ENCODE measurements at regions not wholly inside any gene's neighbourhood (a gene's known extent, or its start where the extent isn't known, plus 50 kb on each side); places are given as distances from the start of the nearest gene placed in this dataset.

GRCh38 chr4:151917145-151917734 lies 156.4 kb upstream of the GATB start:
- H3K4me3 Mint-ChIP-seq, result no peak overlapping the region
- H3K9me3 Mint-ChIP-seq, result peaks cover 8% of the 10 kb centered on the region
- peaks cover 6% of the 10 kb centered on the region for H3K27me3 Mint-ChIP-seq
- peaks cover 2% of the 10 kb centered on the region for H3K4me1 Mint-ChIP-seq
- DNase-seq, result no peak
- H3K27ac Mint-ChIP-seq, result no peak overlapping the region
- intact Hi-C loops (cut with micrococcal nuclease), result no loop called here
- H3K36me3 Mint-ChIP-seq (ENCODE audit: low read depth), result no peaks in the 10 kb centered on the region

- no peak overlapping the region for H3K27ac Mint-ChIP-seq
- H3K36me3 Mint-ChIP-seq (ENCODE audit: low read depth), result no peaks in the 10 kb centered on the region
- H3K9me3 Mint-ChIP-seq, result peaks cover 8% of the 10 kb centered on the region
- intact Hi-C loops (cut with micrococcal nuclease), result no loop called here
- H3K27me3 Mint-ChIP-seq, result peaks cover 8% of the 10 kb centered on the region
- H3K4me1 Mint-ChIP-seq, result peaks cover 3% of the 10 kb centered on the region
- no peak for DNase-seq
- H3K4me3 Mint-ChIP-seq, result no peak overlapping the region
Observed at GRCh38 chr4:151912632-151913031, 151.8 kb upstream of the GATB start.

GRCh38 chr4:151911970-151912369 lies 151.2 kb upstream of the GATB start:
- H3K27me3 Mint-ChIP-seq, result peaks cover 8% of the 10 kb centered on the region
- intact Hi-C loops (cut with micrococcal nuclease), result no loop called here
- DNase-seq, result no peak
- H3K4me1 Mint-ChIP-seq, result peaks cover 3% of the 10 kb centered on the region
- H3K4me3 Mint-ChIP-seq, result no peak overlapping the region
- no peaks in the 10 kb centered on the region for H3K36me3 Mint-ChIP-seq (ENCODE audit: low read depth)
- peaks cover 8% of the 10 kb centered on the region for H3K9me3 Mint-ChIP-seq
- H3K27ac Mint-ChIP-seq, result no peak overlapping the region

GRCh38 chr4:151908734-151909497 lies 148.1 kb upstream of the GATB start:
- peaks cover 10% of the 10 kb centered on the region for H3K4me1 Mint-ChIP-seq
- peaks cover 15% of the 10 kb centered on the region for H3K9me3 Mint-ChIP-seq
- intact Hi-C loops (cut with micrococcal nuclease), result no loop called here
- peaks cover 8% of the 10 kb centered on the region for H3K27me3 Mint-ChIP-seq
- H3K36me3 Mint-ChIP-seq (ENCODE audit: low read depth), result peaks cover 4% of the 10 kb centered on the region
- no peak overlapping the region for H3K4me3 Mint-ChIP-seq
- H3K27ac Mint-ChIP-seq, result no peak overlapping the region
- DNase-seq, result no peak

GRCh38 chr4:151908201-151908600 lies 147.4 kb upstream of the GATB start:
- intact Hi-C loops (cut with micrococcal nuclease), result no loop called here
- peaks cover 6% of the 10 kb centered on the region for H3K27me3 Mint-ChIP-seq

GRCh38 chr4:151906438-151906837 lies 145.6 kb upstream of the GATB start:
- Mint-ChIP-seq H3K4me1 (peaks cover 8% of the 10 kb centered on the region), H3K36me3 (ENCODE audit: low read depth) (peaks cover 9% of the 10 kb centered on the region), H3K27ac (no peak overlapping the region), H3K9me3 (peaks cover 24% of the 10 kb centered on the region), H3K27me3 (peaks cover 9% of the 10 kb centered on the region), H3K4me3 (no peak overlapping the region)
- intact Hi-C loops (cut with micrococcal nuclease), result no loop called here
- no peak for DNase-seq

More at GRCh38 chr4:151908201-151908600, 147.4 kb upstream of the GATB start:
- H3K27ac Mint-ChIP-seq, result no peak overlapping the region
- H3K4me3 Mint-ChIP-seq, result no peak overlapping the region
- peaks cover 10% of the 10 kb centered on the region for H3K9me3 Mint-ChIP-seq
- DNase-seq, result no peak
- peaks cover 10% of the 10 kb centered on the region for H3K4me1 Mint-ChIP-seq
- H3K36me3 Mint-ChIP-seq (ENCODE audit: low read depth), result peaks cover 5% of the 10 kb centered on the region

- H3K36me3 Mint-ChIP-seq (ENCODE audit: low read depth), result peaks cover 9% of the 10 kb centered on the region
- DNase-seq, result no peak
- peaks cover 9% of the 10 kb centered on the region for H3K27me3 Mint-ChIP-seq
- H3K4me3 Mint-ChIP-seq, result no peak overlapping the region
- peaks cover 27% of the 10 kb centered on the region for H3K9me3 Mint-ChIP-seq
- intact Hi-C loops (cut with micrococcal nuclease), result no loop called here
- H3K27ac Mint-ChIP-seq, result no peak overlapping the region
- peaks cover 8% of the 10 kb centered on the region for H3K4me1 Mint-ChIP-seq
Observed at GRCh38 chr4:151905197-151905596, 144.4 kb upstream of the GATB start.

- Mint-ChIP-seq H3K36me3 (ENCODE audit: low read depth) (peaks cover 9% of the 10 kb centered on the region), H3K4me1 (peaks cover 7% of the 10 kb centered on the region), H3K27me3 (peaks cover 6% of the 10 kb centered on the region), H3K4me3 (no peak overlapping the region), H3K9me3 (peaks cover 34% of the 10 kb centered on the region), H3K27ac (no peak overlapping the region)
- DNase-seq, result no peak
- intact Hi-C loops (cut with micrococcal nuclease), result no loop called here
Observed at GRCh38 chr4:151901631-151902030, 140.8 kb upstream of the GATB start.

GRCh38 chr4:151896880-151897279 lies 136.1 kb upstream of the GATB start:
- intact Hi-C loops (cut with micrococcal nuclease), result no loop called here
- Mint-ChIP-seq H3K27ac (no peak overlapping the region), H3K27me3 (no peaks in the 10 kb centered on the region), H3K36me3 (ENCODE audit: low read depth) (no peaks in the 10 kb centered on the region), H3K4me1 (peaks cover 2% of the 10 kb centered on the region), H3K4me3 (no peak overlapping the region), H3K9me3 (peaks cover 14% of the 10 kb centered on the region)
- DNase-seq, result no peak

GRCh38 chr4:151895671-151896070 lies 134.9 kb upstream of the GATB start:
- intact Hi-C loops (cut with micrococcal nuclease), result no loop called here
- Mint-ChIP-seq H3K27ac (no peak overlapping the region), H3K9me3 (peaks cover 7% of the 10 kb centered on the region), H3K36me3 (ENCODE audit: low read depth) (no peaks in the 10 kb centered on the region), H3K4me3 (no peak overlapping the region), H3K27me3 (no peaks in the 10 kb centered on the region), H3K4me1 (peaks cover 2% of the 10 kb centered on the region)
- no peak for DNase-seq

GRCh38 chr4:151894246-151894645 lies 133.4 kb upstream of the GATB start:
- peaks cover 3% of the 10 kb centered on the region for H3K9me3 Mint-ChIP-seq
- no peaks in the 10 kb centered on the region for H3K36me3 Mint-ChIP-seq (ENCODE audit: low read depth)
- no peak overlapping the region for H3K4me3 Mint-ChIP-seq
- no peak for DNase-seq
- intact Hi-C loops (cut with micrococcal nuclease), result no loop called here
- no peaks in the 10 kb centered on the region for H3K27me3 Mint-ChIP-seq
- H3K27ac Mint-ChIP-seq, result no peak overlapping the region
- H3K4me1 Mint-ChIP-seq, result peaks cover 2% of the 10 kb centered on the region

GRCh38 chr4:151888367-151888866 lies 127.6 kb upstream of the GATB start:
- intact Hi-C loops (cut with micrococcal nuclease), result loop anchor here (2.0 to 10.0 kb wide), 4 partner anchors 206 to 1226 kb away; no protein-coding TSS in a partner anchor
- Mint-ChIP-seq H3K27ac (no peak overlapping the region), H3K27me3 (no peaks in the 10 kb centered on the region), H3K36me3 (ENCODE audit: low read depth) (no peaks in the 10 kb centered on the region), H3K4me1 (peaks cover 20% of the 10 kb centered on the region), H3K9me3 (no peaks in the 10 kb centered on the region), H3K4me3 (no peak overlapping the region)
- DNase-seq, result peak; percentile 60

- Mint-ChIP-seq H3K27ac (peak overlapping the region; percentile 57), H3K4me1 (peaks cover 24% of the 10 kb centered on the region), H3K4me3 (no peak overlapping the region), H3K27me3 (no peaks in the 10 kb centered on the region), H3K9me3 (no peaks in the 10 kb centered on the region), H3K36me3 (ENCODE audit: low read depth) (no peaks in the 10 kb centered on the region)
- DNase-seq, result no peak
- intact Hi-C loops (cut with micrococcal nuclease), result loop anchor here (2.0 to 10.0 kb wide), 4 partner anchors 207 to 1227 kb away; no protein-coding TSS in a partner anchor
Observed at GRCh38 chr4:151887816-151888180, 127.0 kb upstream of the GATB start.

GRCh38 chr4:151887031-151887815 lies 126.4 kb upstream of the GATB start:
- Mint-ChIP-seq H3K27me3 (no peaks in the 10 kb centered on the region), H3K4me3 (no peak overlapping the region), H3K36me3 (ENCODE audit: low read depth) (no peaks in the 10 kb centered on the region), H3K27ac (peak overlapping the region; percentile 57), H3K9me3 (no peaks in the 10 kb centered on the region), H3K4me1 (peaks cover 28% of the 10 kb centered on the region)
- DNase-seq, result no peak
- intact Hi-C loops (cut with micrococcal nuclease), result loop anchor here (10.0 kb wide), 3 partner anchors 208 to 1228 kb away; no protein-coding TSS in a partner anchor
